Esophagus (tissue), 2 donors: ENCODE measurements at regions not wholly inside any gene's neighbourhood (a gene's known extent, or its start where the extent isn't known, plus 50 kb on each side); places are given as distances from the start of the nearest gene placed in this dataset.

Experiments used
- H3K27ac ChIP-seq, 2 donors: one replicate each; pipeline ENCODE4 v1.5.1; 2013; ENCODE audit warnings: low read depth in 2 of 2, mild to moderate bottlenecking in 2 of 2, inconsistent platforms in 1 of 2, low read length in 1 of 2, moderate library complexity in 1 of 2
- H3K27me3 ChIP-seq, 2 donors: one replicate each; pipeline ENCODE4 v1.6.1; 2013; ENCODE audit warnings: low read length in 2 of 2, control low read depth in 1 of 2, mild to moderate bottlenecking in 1 of 2; ENCODE audit not compliant: insufficient read depth in 2 of 2, control insufficient read depth in 1 of 2
- H3K36me3 ChIP-seq, 2 donors: one replicate each; pipeline ENCODE4 v1.6.1; 2013; ENCODE audit warnings: low read length in 1 of 2; ENCODE audit not compliant: control insufficient read depth in 2 of 2, insufficient read depth in 2 of 2
- H3K4me1 ChIP-seq, 2 donors: one replicate each; pipeline ENCODE4 v1.6.1; 2013; ENCODE audit warnings: low read length in 1 of 2; ENCODE audit not compliant: control insufficient read depth in 2 of 2, insufficient read depth in 2 of 2
- H3K4me3 ChIP-seq, 2 donors: one replicate each; pipeline ENCODE4 v1.5.1; 2013; ENCODE audit warnings: low read length in 2 of 2, mild to moderate bottlenecking in 2 of 2, low read depth in 1 of 2, moderate library complexity in 1 of 2
- H3K9me3 ChIP-seq, 2 donors: one replicate each; pipeline ENCODE4 v1.6.1; 2013; ENCODE audit warnings: mild to moderate bottlenecking in 2 of 2, low read depth in 1 of 2, low read length in 1 of 2, moderate library complexity in 1 of 2; ENCODE audit not compliant: control insufficient read depth in 2 of 2, insufficient read depth in 1 of 2
- WGBS, 2 donors: extraction: QIAGEN DNeasy Blood & Tissue Kit; methylation state at CpG; one replicate each; pipeline ENCODE4 v1.1.7; 2013; 5-methylcytosine and 5-hydroxymethylcytosine counted together
- donor health status: healthy with polysubstance abuse.
- donor health status: Bipolar disorder and iron deficiency.

DNA sequence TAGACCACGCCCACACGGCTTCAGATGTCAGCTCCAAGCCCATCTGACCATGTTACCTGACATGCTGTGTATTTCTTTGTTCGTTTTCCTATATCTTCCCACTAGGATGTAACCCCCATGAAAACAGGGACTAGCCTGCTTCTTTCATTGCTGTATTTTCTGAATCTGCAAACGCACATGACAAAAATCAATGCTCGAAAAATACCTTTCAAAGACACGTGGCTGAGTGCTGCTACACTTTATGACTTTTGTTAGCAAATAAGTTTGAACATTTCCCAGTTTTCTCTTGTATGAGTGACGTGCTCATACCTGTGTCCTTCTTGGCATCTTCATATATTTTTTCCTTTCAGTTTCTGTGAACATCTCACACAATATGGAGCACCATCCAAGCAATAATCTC lies 181.3 kb upstream of the IRX1 start:
- Histone ChIP-seq H3K27me3 (no peaks in the 10 kb centered on the region), H3K36me3 (no peaks in the 10 kb centered on the region), H3K9me3 (peaks cover 2 to 7% of the 10 kb centered on the region in 2 donors), H3K27ac (no peak overlapping the region), H3K4me3 (no peak overlapping the region), H3K4me1 (no peaks in the 10 kb centered on the region)
- 51% methylated on average over 7 of the region's 7 CpGs for WGBS, 2 donors

DNA sequence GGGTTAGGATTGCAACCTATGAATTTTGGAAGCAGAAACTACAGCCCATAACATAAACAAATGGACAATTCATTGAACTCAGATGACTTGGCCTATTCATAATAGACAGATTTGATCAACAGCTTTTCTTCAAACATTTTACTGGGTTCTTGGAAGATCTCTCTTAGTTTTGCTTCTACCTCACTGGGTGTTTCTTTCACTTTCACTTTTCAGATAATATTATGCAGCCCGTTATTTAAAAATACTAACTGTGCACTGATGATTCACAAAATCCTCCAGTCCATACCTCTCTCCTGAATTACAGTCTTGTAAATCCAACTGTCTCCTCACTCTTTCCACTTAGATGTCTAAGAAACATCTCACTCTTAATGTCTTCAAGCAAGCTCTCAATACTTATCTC lies 183.5 kb upstream of the IRX1 start:
- no peaks in the 10 kb centered on the region for H3K36me3 ChIP-seq
- no peak overlapping the region for H3K27ac ChIP-seq
- H3K9me3 ChIP-seq = peaks cover 0 to 4% of the 10 kb centered on the region in 2 donors
- H3K27me3 ChIP-seq = no peaks in the 10 kb centered on the region
- no peak overlapping the region for H3K4me3 ChIP-seq
- 66 to 67% methylated on average over 1 of the region's 1 CpG for WGBS, 2 donors
- H3K4me1 ChIP-seq = no peaks in the 10 kb centered on the region

DNA sequence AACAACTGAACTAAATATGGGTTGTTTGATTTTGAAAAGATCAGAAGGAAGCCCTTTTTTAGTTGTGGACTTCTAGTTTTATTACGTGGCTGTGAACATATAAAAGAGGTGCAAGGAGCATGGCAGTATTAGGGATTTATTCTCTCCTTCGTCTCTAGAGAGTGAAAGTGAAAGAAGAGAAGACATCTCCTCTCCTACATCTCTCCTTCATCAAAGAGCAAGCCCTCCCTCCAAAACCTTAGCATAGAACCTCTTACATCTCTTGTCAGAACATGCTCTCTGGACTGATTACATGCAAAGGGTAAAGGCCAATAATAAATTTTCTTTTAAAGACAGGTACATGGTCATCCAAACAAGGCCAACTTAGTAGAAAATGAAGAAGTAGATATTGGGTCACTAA lies 184.3 kb upstream of the IRX1 start:
- 69 to 75% methylated on average over 2 of the region's 2 CpGs for WGBS, 2 donors
- no peak overlapping the region for H3K27ac ChIP-seq
- H3K9me3 ChIP-seq = peaks cover 0 to 4% of the 10 kb centered on the region in 2 donors
- no peak overlapping the region for H3K4me3 ChIP-seq
- H3K36me3 ChIP-seq = no peaks in the 10 kb centered on the region
- no peaks in the 10 kb centered on the region for H3K4me1 ChIP-seq
- H3K27me3 ChIP-seq = no peaks in the 10 kb centered on the region

DNA sequence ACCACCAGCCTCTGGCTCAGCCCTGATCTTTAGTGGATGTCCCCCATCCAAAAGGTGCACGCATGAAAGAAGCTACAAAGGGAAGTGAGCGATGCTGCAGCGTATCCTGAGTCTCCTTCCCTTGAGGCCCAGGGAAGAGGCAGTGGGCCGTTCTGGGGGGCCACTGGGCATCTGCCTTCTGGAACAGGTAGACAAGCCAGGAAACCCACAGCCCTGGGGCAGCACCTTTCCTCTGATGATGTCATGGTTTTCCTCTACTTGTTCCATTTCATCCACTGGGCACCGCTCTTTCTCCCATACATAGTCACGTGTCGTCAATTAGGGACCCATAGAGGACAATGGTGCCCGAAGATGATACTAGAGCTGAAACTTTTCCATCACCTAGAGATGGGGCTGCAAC lies 194.0 kb upstream of the IRX1 start:
- no peaks in the 10 kb centered on the region for H3K36me3 ChIP-seq
- H3K9me3 ChIP-seq = peaks cover 2 to 4% of the 10 kb centered on the region in 2 donors
- H3K4me1 ChIP-seq = no peaks in the 10 kb centered on the region
- no peaks in the 10 kb centered on the region for H3K27me3 ChIP-seq
- no peak overlapping the region for H3K4me3 ChIP-seq
- 67 to 83% methylated on average over 8 of the region's 8 CpGs for WGBS, 2 donors
- no peak overlapping the region for H3K27ac ChIP-seq

DNA sequence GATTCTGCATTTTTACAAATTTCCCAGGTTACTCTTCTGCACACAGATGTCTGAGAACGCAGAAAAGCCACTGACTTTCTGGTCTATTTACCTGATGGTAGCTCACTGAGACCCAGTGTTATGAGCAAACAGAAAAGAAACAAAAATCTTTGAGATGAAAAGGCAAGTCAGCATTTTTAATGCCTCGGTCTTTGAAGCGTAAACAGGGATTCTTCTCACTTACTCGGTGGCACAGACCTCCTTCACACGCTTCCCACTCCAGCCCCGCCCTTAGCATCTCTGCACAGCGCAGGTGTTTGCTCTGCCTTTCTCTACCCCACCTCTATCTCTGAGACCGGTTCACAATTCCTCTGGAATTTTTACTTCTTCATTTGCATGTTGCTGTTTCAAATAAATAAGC lies 195.0 kb upstream of the IRX1 start:
- H3K9me3 ChIP-seq = peaks cover 2 to 4% of the 10 kb centered on the region in 2 donors
- WGBS, 2 donors = 64 to 67% methylated on average over 8 of the region's 8 CpGs
- no peaks in the 10 kb centered on the region for H3K4me1 ChIP-seq
- H3K4me3 ChIP-seq = no peak overlapping the region
- no peaks in the 10 kb centered on the region for H3K27me3 ChIP-seq
- no peak overlapping the region for H3K27ac ChIP-seq
- H3K36me3 ChIP-seq = no peaks in the 10 kb centered on the region

GRCh38 chr5:3394891-3395599 lies 200.6 kb upstream of the IRX1 start:
- Histone ChIP-seq H3K9me3 (peaks cover 4 to 8% of the 10 kb centered on the region in 2 donors), H3K27me3 (no peaks in the 10 kb centered on the region), H3K36me3 (no peaks in the 10 kb centered on the region), H3K4me3 (no peak overlapping the region), H3K4me1 (no peaks in the 10 kb centered on the region), H3K27ac (no peak overlapping the region)
- 27 to 31% methylated on average over 12 of the region's 12 CpGs for WGBS, 2 donors

- Histone ChIP-seq H3K36me3 (no peaks in the 10 kb centered on the region), H3K27me3 (no peaks in the 10 kb centered on the region), H3K4me1 (no peaks in the 10 kb centered on the region), H3K9me3 (peaks cover 4 to 6% of the 10 kb centered on the region in 2 donors), H3K27ac (no peak overlapping the region), H3K4me3 (no peak overlapping the region)
- 72 to 73% methylated on average over 24 of the region's 24 CpGs for WGBS, 2 donors
Measured at GRCh38 chr5:3393920-3394597, 201.6 kb upstream of the IRX1 start.

DNA sequence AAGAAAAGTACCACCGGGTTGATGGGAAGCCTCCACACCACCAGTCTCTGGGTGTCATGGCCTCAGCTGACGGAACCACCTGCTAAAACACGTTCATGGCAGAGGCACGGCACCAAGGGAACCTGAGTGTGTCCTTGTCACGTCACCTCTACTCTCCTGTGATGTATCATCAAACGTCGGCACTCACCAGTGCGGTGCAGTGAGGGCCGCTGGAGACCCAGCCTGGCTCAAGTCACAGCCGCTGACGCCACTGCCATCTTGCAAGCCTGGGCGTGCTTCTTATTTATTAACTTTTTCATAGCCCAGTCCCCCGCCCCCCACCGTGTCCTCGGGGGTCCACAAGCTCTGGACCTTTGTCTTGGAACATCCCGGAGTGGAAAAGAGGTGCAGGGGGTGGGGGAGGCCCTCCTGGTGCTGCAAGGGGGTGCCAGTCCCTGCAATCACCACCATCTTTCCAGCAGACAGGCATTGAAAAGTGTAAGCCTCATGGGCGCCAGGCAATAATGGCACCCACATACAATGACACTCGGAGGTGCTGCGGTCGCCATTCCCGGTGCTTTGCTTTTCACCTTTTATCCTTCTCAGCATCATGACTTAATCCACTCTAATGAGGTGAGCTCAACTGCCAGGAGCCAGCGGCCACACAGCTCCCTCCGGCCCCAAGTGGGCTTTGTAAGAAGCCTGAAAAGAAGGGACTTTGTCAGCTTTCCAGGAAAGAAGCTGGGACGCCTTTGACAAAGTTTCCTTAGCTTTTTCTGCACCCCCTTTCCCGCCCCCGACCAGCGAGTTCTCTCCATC lies 202.3 kb upstream of the IRX1 start:
- WGBS, 2 donors = 82 to 83% methylated on average over 27 of the region's 27 CpGs
- Histone ChIP-seq H3K4me3 (no peak overlapping the region), H3K9me3 (peaks cover 4 to 6% of the 10 kb centered on the region in 2 donors), H3K4me1 (no peaks in the 10 kb centered on the region), H3K36me3 (no peaks in the 10 kb centered on the region), H3K27me3 (no peaks in the 10 kb centered on the region), H3K27ac (no peak overlapping the region)

DNA sequence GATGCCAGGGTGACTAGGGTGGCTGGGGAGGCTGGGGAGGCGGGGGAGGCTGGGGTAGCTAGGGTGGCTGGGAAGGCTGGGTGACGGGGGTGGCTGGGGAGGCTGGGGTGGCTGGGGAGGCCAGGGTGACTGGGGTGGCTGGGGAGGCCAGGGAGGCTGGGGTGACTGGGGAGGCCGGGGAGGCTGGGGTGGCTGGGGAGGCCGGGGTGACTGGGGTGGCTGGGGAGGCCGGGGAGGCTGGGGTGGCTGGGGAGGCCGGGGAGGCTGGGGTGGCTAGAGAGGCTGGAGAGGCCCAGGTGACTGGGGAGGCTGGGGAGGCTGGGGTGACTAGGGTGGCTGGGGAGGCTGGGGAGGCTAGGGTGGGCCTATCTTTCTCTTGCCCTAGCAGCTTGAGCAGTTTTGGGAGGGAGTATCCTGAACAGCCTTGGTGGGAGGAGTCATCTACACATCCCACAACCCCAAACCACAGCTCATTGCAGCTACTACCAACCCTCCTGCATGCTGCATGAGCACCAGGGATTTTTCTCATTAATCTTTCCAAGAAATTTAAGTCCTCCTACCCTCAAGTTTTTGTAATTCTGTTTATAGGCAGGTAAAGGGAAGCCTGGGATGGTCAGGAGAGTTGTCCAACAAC lies 203.2 kb upstream of the IRX1 start:
- H3K27ac ChIP-seq = no peak overlapping the region
- no peak overlapping the region for H3K4me3 ChIP-seq
- no peaks in the 10 kb centered on the region for H3K36me3 ChIP-seq
- WGBS, 2 donors = 91 to 96% methylated on average over 6 of the region's 6 CpGs
- H3K27me3 ChIP-seq = no peaks in the 10 kb centered on the region
- H3K4me1 ChIP-seq = no peaks in the 10 kb centered on the region
- H3K9me3 ChIP-seq = peaks cover 4 to 6% of the 10 kb centered on the region in 2 donors
